ENCODE measurements at regions not wholly inside any gene's neighbourhood (a gene's known extent, or its start where the extent isn't known, plus 50 kb on each side); places are given as distances from the start of the nearest gene placed in this dataset.

- DNase-seq (ENCODE audit: low read depth, low spot score) = no peak
- no peaks in the 10 kb centered on the region for H3K9me3 ChIP-seq (ENCODE audit: control insufficient read depth in 1 of 2, insufficient read depth in 1 of 2, low read depth in 1 of 2, low read length in 2 of 2)
- TF ChIP-seq POLR2A (IDR thresholded peaks at IDR 0.05; ENCODE audit: borderline replicate concordance, extremely low read depth, insufficient read depth, insufficient read length) (no peak), SRF (IDR thresholded peaks at IDR 0.05; ENCODE audit: low read depth) (no peak), YY1 (IDR thresholded peaks at IDR 0.05; ENCODE audit: extremely low read depth, insufficient replicate concordance, low read depth, low read length) (no peak)
- ChIA-PET RAD21 (ENCODE audit: low non-redundant PET in 1 of 2, low total read pairs in 2 of 2, uncharacterized antibody in 2 of 2, unreplicated experiment in 2 of 2) (no interaction called here), POLR2A (no interaction called here), CTCF (no interaction called here)
- no peaks in the 10 kb centered on the region for H3K79me2 ChIP-seq (ENCODE audit: insufficient read depth, low read length)
- H3K27ac ChIP-seq (ENCODE audit: low read depth, low read length) = no peak overlapping the region
- no peak overlapping the region for H3K4me3 ChIP-seq (replicated peaks in 1 of 2; ENCODE audit: low read depth in 1 of 2, low read length in 2 of 2)
- BruUV-seq (replicated peaks) = no TSS peak
- ATAC-seq = no peak
- no peaks in the 10 kb centered on the region for H3K27me3 ChIP-seq (ENCODE audit: insufficient read depth, low read length)
- no peaks in the 10 kb centered on the region for H3K36me3 ChIP-seq (ENCODE audit: control insufficient read depth in 1 of 2, insufficient read depth in 2 of 2, low read length in 2 of 2)
- no peaks in the 10 kb centered on the region for H3K9me2 ChIP-seq (ENCODE audit: insufficient read depth)
- no peaks in the 10 kb centered on the region for H4K20me1 ChIP-seq (ENCODE audit: insufficient read depth)
- intact Hi-C loops (cut with micrococcal nuclease) = no loop called here
- H3K9ac ChIP-seq (ENCODE audit: low read length) = no peak overlapping the region
- H3K4me1 ChIP-seq (ENCODE audit: control insufficient read depth in 1 of 2, insufficient read depth in 2 of 2, low read length in 2 of 2) = no peaks in the 10 kb centered on the region
- no peak overlapping the region for H3K4me2 ChIP-seq (ENCODE audit: low read length)
- no peak overlapping the region for H2AFZ ChIP-seq (ENCODE audit: low read depth, low read length, poor library complexity, severe bottlenecking)
Observed at GRCh38 chr14:101282418-101282817, 278.9 kb upstream of the DIO3 start.

GRCh38 chr14:101284711-101285110 lies 276.6 kb upstream of the DIO3 start:
- Histone ChIP-seq H3K79me2 (ENCODE audit: insufficient read depth, low read length) (no peaks in the 10 kb centered on the region), H3K36me3 (ENCODE audit: control insufficient read depth in 1 of 2, insufficient read depth in 2 of 2, low read length in 2 of 2) (no peaks in the 10 kb centered on the region), H3K27ac (ENCODE audit: low read depth, low read length) (no peak overlapping the region), H3K27me3 (ENCODE audit: insufficient read depth, low read length) (no peaks in the 10 kb centered on the region), H3K9me2 (ENCODE audit: insufficient read depth) (no peaks in the 10 kb centered on the region), H3K9ac (ENCODE audit: low read length) (no peak overlapping the region), H4K20me1 (ENCODE audit: insufficient read depth) (no peaks in the 10 kb centered on the region), H3K4me3 (replicated peaks in 1 of 2; ENCODE audit: low read depth in 1 of 2, low read length in 2 of 2) (no peak overlapping the region), H3K4me2 (ENCODE audit: low read length) (no peak overlapping the region), H3K9me3 (ENCODE audit: control insufficient read depth in 1 of 2, insufficient read depth in 1 of 2, low read depth in 1 of 2, low read length in 2 of 2) (no peaks in the 10 kb centered on the region), H3K4me1 (ENCODE audit: control insufficient read depth in 1 of 2, insufficient read depth in 2 of 2, low read length in 2 of 2) (no peaks in the 10 kb centered on the region), H2AFZ (ENCODE audit: low read depth, low read length, poor library complexity, severe bottlenecking) (no peak overlapping the region)
- no peak for ATAC-seq
- no TSS peak for BruUV-seq (replicated peaks)
- DNase-seq (ENCODE audit: low read depth, low spot score) = no peak
- intact Hi-C loops (cut with micrococcal nuclease) = no loop called here
- CTCF ChIA-PET = no interaction called here
- RAD21 ChIA-PET (ENCODE audit: low non-redundant PET in 1 of 2, low total read pairs in 2 of 2, uncharacterized antibody in 2 of 2, unreplicated experiment in 2 of 2) = no interaction called here
- TF ChIP-seq RAD21 (IDR thresholded peaks at IDR 0.05; ENCODE audit: low read depth) = no peak
- TF ChIP-seq ZFX (IDR thresholded peaks at IDR 0.05) = no peak
- TF ChIP-seq YY1 (IDR thresholded peaks at IDR 0.05; ENCODE audit: extremely low read depth, insufficient replicate concordance, low read depth, low read length) = no peak
- no peak for TF ChIP-seq CBX3 (IDR thresholded peaks at IDR 0.05; ENCODE audit: low read depth)
- TF ChIP-seq POLR2A (IDR thresholded peaks at IDR 0.05; ENCODE audit: borderline replicate concordance, extremely low read depth, insufficient read depth, insufficient read length) = no peak
- no peak for TF ChIP-seq CTCF (IDR thresholded peaks at IDR 0.05 in 2 of 3, conservative IDR thresholded peaks at IDR 0.05 in 1 of 3; ENCODE audit: borderline replicate concordance in 1 of 3, insufficient read depth in 1 of 3, low read depth in 2 of 3, low read length in 2 of 3)
- no peak for TF ChIP-seq POLR2AphosphoS5 (IDR thresholded peaks at IDR 0.05; ENCODE audit: low read depth, low read length)
- TF ChIP-seq EGR1 (IDR thresholded peaks at IDR 0.05; ENCODE audit: low read depth) = no peak
- TF ChIP-seq ZBTB33 (IDR thresholded peaks at IDR 0.05; ENCODE audit: extremely low read depth, insufficient replicate concordance, low read length) = no peak
- TF ChIP-seq ZNF274 (IDR thresholded peaks at IDR 0.05; ENCODE audit: low read depth, low read length) = no peak
- TF ChIP-seq EZH2phosphoT487 (IDR thresholded peaks at IDR 0.05; ENCODE audit: borderline replicate concordance) = no peak
- TF ChIP-seq JUND (IDR thresholded peaks at IDR 0.05) = no peak
- POLR2A ChIA-PET = no interaction called here
